ENCODE measurements at regions not wholly inside any gene's neighbourhood (a gene's known extent, or its start where the extent isn't known, plus 50 kb on each side); places are given as distances from the start of the nearest gene placed in this dataset.

GRCh38 chr12:22993609-22994315 is 368.8 kb downstream of the ETNK1 start:
- no peaks in the 10 kb centered on the region for H3K27me3 ChIP-seq
- no peak for DNase-seq
- no peaks in the 10 kb centered on the region for H3K36me3 ChIP-seq
- peaks cover 0 to 3% (median 0%) of the 10 kb centered on the region in 4 donors for H3K4me1 ChIP-seq
- H3K9me3 ChIP-seq = peaks cover 0 to 3% (median 2%) of the 10 kb centered on the region in 3 donors
- no peak overlapping the region for H3K4me3 ChIP-seq
- intact Hi-C loops (cut with DNase I; ENCODE audit: low total_unique reads) = no loop called here
- TF ChIP-seq CTCF (IDR thresholded peaks at IDR 0.05) = no peak
- H3K27ac ChIP-seq = no peak overlapping the region

GRCh38 chr12:22994316-22994675 is 369.3 kb downstream of the ETNK1 start:
- H3K27ac ChIP-seq = no peak overlapping the region
- no peaks in the 10 kb centered on the region for H3K27me3 ChIP-seq
- H3K4me1 ChIP-seq = no peaks in the 10 kb centered on the region
- H3K4me3 ChIP-seq = no peak overlapping the region
- peaks cover 0 to 8% (median 6%) of the 10 kb centered on the region in 3 donors for H3K9me3 ChIP-seq
- no peak for TF ChIP-seq CTCF (IDR thresholded peaks at IDR 0.05)
- DNase-seq = no peak
- intact Hi-C loops (cut with DNase I; ENCODE audit: low total_unique reads) = no loop called here
- H3K36me3 ChIP-seq = no peaks in the 10 kb centered on the region

GRCh38 chr12:23001487-23001886 is 376.5 kb downstream of the ETNK1 start:
- peaks cover 0 to 10% (median 6%) of the 10 kb centered on the region in 3 donors for H3K9me3 ChIP-seq
- H3K4me3 ChIP-seq = no peak overlapping the region
- no peak for TF ChIP-seq CTCF (IDR thresholded peaks at IDR 0.05)
- H3K36me3 ChIP-seq = no peaks in the 10 kb centered on the region
- no peaks in the 10 kb centered on the region for H3K27me3 ChIP-seq
- intact Hi-C loops (cut with DNase I; ENCODE audit: low total_unique reads) = no loop called here
- no peak for DNase-seq
- peaks cover 0 to 29% (median 11%) of the 10 kb centered on the region in 4 donors for H3K4me1 ChIP-seq
- no peak overlapping the region for H3K27ac ChIP-seq

GRCh38 chr12:23002381-23002780 is 377.4 kb downstream of the ETNK1 start:
- peaks cover 0 to 10% (median 6%) of the 10 kb centered on the region in 3 donors for H3K9me3 ChIP-seq
- no peak overlapping the region for H3K27ac ChIP-seq
- TF ChIP-seq CTCF (IDR thresholded peaks at IDR 0.05) = no peak
- intact Hi-C loops (cut with DNase I; ENCODE audit: low total_unique reads) = no loop called here
- H3K4me3 ChIP-seq = no peak overlapping the region
- no peaks in the 10 kb centered on the region for H3K27me3 ChIP-seq
- H3K36me3 ChIP-seq = no peaks in the 10 kb centered on the region
- H3K4me1 ChIP-seq = peaks cover 0 to 38% (median 17%) of the 10 kb centered on the region in 4 donors
- DNase-seq = no peak

- no peak for DNase-seq
- Histone ChIP-seq H3K27me3 (no peaks in the 10 kb centered on the region), H3K27ac (peak overlapping the region; percentile 13 to 70), H3K9me3 (no peaks in the 10 kb centered on the region), H3K4me1 (peaks cover 0 to 60% (median 20%) of the 10 kb centered on the region in 4 donors), H3K4me3 (no peak overlapping the region), H3K36me3 (no peaks in the 10 kb centered on the region)
- no peak for TF ChIP-seq CTCF (IDR thresholded peaks at IDR 0.05)
- intact Hi-C loops (cut with DNase I; ENCODE audit: low total_unique reads) = no loop called here
These were observed 379.6 kb downstream of the ETNK1 start for GRCh38 chr12:23004473-23005020.

Data from tibial artery (tissue), 4 donors.